ENCODE measurements at regions not wholly inside any gene's neighbourhood (a gene's known extent, or its start where the extent isn't known, plus 50 kb on each side); places are given as distances from the start of the nearest gene placed in this dataset.

GRCh38 chr12:60042835-60043234, 447.0 kb downstream of the SLC16A7 start:
- DNase-seq: no peak
- H3K9me3 ChIP-seq (ENCODE audit: severe bottlenecking): no peaks in the 10 kb centered on the region
- no peak overlapping the region for H3K4me3 ChIP-seq (ENCODE audit: low read depth, low read length)
- H3K27me3 ChIP-seq (ENCODE audit: insufficient read depth, low read depth, severe bottlenecking): no peaks in the 10 kb centered on the region
- H3K36me3 ChIP-seq: no peaks in the 10 kb centered on the region
- no peak overlapping the region for H3K27ac ChIP-seq
- TF ChIP-seq CTCF (IDR thresholded peaks at IDR 0.05; ENCODE audit: low read depth, low read length): no peak

GRCh38 chr12:60043236-60043635, 447.4 kb downstream of the SLC16A7 start:
- no peak overlapping the region for H3K4me3 ChIP-seq (ENCODE audit: low read depth, low read length)
- no peak for DNase-seq
- H3K9me3 ChIP-seq (ENCODE audit: severe bottlenecking): no peaks in the 10 kb centered on the region
- H3K27ac ChIP-seq: no peak overlapping the region
- H3K36me3 ChIP-seq: no peaks in the 10 kb centered on the region
- TF ChIP-seq CTCF (IDR thresholded peaks at IDR 0.05; ENCODE audit: low read depth, low read length): no peak
- no peaks in the 10 kb centered on the region for H3K27me3 ChIP-seq (ENCODE audit: insufficient read depth, low read depth, severe bottlenecking)

- no peak for TF ChIP-seq CTCF (IDR thresholded peaks at IDR 0.05; ENCODE audit: low read depth, low read length)
These were observed 456.7 kb downstream of the SLC16A7 start for GRCh38 chr12:60052483-60052882.

GRCh38 chr12:60059180-60059579, 463.4 kb downstream of the SLC16A7 start:
- TF ChIP-seq CTCF (IDR thresholded peaks at IDR 0.05; ENCODE audit: low read depth, low read length): no peak
- no peaks in the 10 kb centered on the region for H3K9me3 ChIP-seq (ENCODE audit: severe bottlenecking)
- no peaks in the 10 kb centered on the region for H3K36me3 ChIP-seq
- H3K27ac ChIP-seq: no peak overlapping the region
- no peaks in the 10 kb centered on the region for H3K27me3 ChIP-seq (ENCODE audit: insufficient read depth, low read depth, severe bottlenecking)
- no peak overlapping the region for H3K4me3 ChIP-seq (ENCODE audit: low read depth, low read length)
- no peak for DNase-seq

More at GRCh38 chr12:60052483-60052882, 456.7 kb downstream of the SLC16A7 start:
- Histone ChIP-seq H3K4me3 (ENCODE audit: low read depth, low read length) (no peak overlapping the region), H3K27ac (no peak overlapping the region), H3K9me3 (ENCODE audit: severe bottlenecking) (no peaks in the 10 kb centered on the region), H3K36me3 (no peaks in the 10 kb centered on the region), H3K27me3 (ENCODE audit: insufficient read depth, low read depth, severe bottlenecking) (no peaks in the 10 kb centered on the region)
- no peak for DNase-seq

- Histone ChIP-seq H3K36me3 (no peaks in the 10 kb centered on the region), H3K27me3 (ENCODE audit: insufficient read depth, low read depth, severe bottlenecking) (no peaks in the 10 kb centered on the region), H3K27ac (no peak overlapping the region), H3K4me3 (ENCODE audit: low read depth, low read length) (no peak overlapping the region), H3K9me3 (ENCODE audit: severe bottlenecking) (no peaks in the 10 kb centered on the region)
- DNase-seq: no peak
- no peak for TF ChIP-seq CTCF (IDR thresholded peaks at IDR 0.05; ENCODE audit: low read depth, low read length)
These were observed 470.8 kb downstream of the SLC16A7 start for GRCh38 chr12:60066655-60067054.

- H3K4me3 ChIP-seq (ENCODE audit: low read depth, low read length): no peak overlapping the region
- no peak for TF ChIP-seq CTCF (IDR thresholded peaks at IDR 0.05; ENCODE audit: low read depth, low read length)
- H3K27ac ChIP-seq: no peak overlapping the region
- DNase-seq: no peak
- no peaks in the 10 kb centered on the region for H3K9me3 ChIP-seq (ENCODE audit: severe bottlenecking)
- no peaks in the 10 kb centered on the region for H3K36me3 ChIP-seq
- no peaks in the 10 kb centered on the region for H3K27me3 ChIP-seq (ENCODE audit: insufficient read depth, low read depth, severe bottlenecking)
These were observed 474.7 kb downstream of the SLC16A7 start for GRCh38 chr12:60070552-60070951.

All from WERI-Rb-1 (cell line).